Panc1 (cell line): ENCODE measurements at regions not wholly inside any gene's neighbourhood (a gene's known extent, or its start where the extent isn't known, plus 50 kb on each side); places are given as distances from the start of the nearest gene placed in this dataset.
"Not testable (repeated sequence)": the region's sequence is repeated elsewhere in the genome, so short reads cannot be mapped to it uniquely, and the experiment has no call there.

Experiments
- ATAC-seq: fragments of 200-7000 bp; cut with Tn5 transposase; 2 replicates; pipeline ENCODE4 v1.9.1; 2020; ENCODE audit warnings: mild to moderate bottlenecking, moderate library complexity
- BruUV-seq: library from RNA; stranded (reverse); fragments of 400-500 nt; replicated peaks from 2 replicates; lab custom pipeline; 2021; lab: Mats Ljungman, UMichigan
- CTCF ChIA-PET: fragments of 300-600 bp; sonication (Branson Sonifier 250); formaldehyde crosslinking; loops from one replicate; lab custom pipeline; 2022; ENCODE audit warnings: antibody characterized with exemption; lab: Charles Lee
- POLR2A ChIA-PET: fragments of 300-600 bp; sonication (Branson Sonifier 250); formaldehyde crosslinking; loops from one replicate; lab custom pipeline; 2022; ENCODE audit warnings: antibody characterized with exemption; lab: Charles Lee
- DNase-seq: peaks from one replicate; pipeline ENCODE4 v3.0.0-alpha.2; 2010; ENCODE audit warnings: low read depth, low spot score
- H3K27ac ChIP-seq: 2 replicates; pipeline ENCODE4 v1.5.1; 2011; ENCODE audit warnings: mild to moderate bottlenecking, low read length, inconsistent platforms
- H3K27me3 ChIP-seq: fragments of 200-500 bp; sonication (Bioruptor generic); 2 replicates; pipeline ENCODE4 v1.6.0; 2014; ENCODE audit warnings: low read length, inconsistent platforms; ENCODE audit not compliant: control insufficient read depth, insufficient read depth
- H3K36me3 ChIP-seq: fragments of 200-500 bp; sonication (Bioruptor generic); 2 replicates; pipeline ENCODE4 v1.5.1; 2014; ENCODE audit warnings: inconsistent platforms, mild to moderate bottlenecking, low read length, moderate library complexity; ENCODE audit not compliant: control insufficient read depth, insufficient read depth
- H3K4me1 ChIP-seq: 2 replicates; pipeline ENCODE4 v1.5.1; 2011; ENCODE audit warnings: inconsistent platforms, mild to moderate bottlenecking, low read length, moderate library complexity; ENCODE audit not compliant: control insufficient read depth, insufficient read depth
- H3K4me3 ChIP-seq, 2 experiments: 2 replicates each; pipeline ENCODE4 v1.5.1; 2011 to 2012; ENCODE audit warnings: low read depth in 2 of 2, low read length in 2 of 2, mild to moderate bottlenecking in 2 of 2, inconsistent platforms in 1 of 2, moderate library complexity in 1 of 2
- H3K9me3 ChIP-seq: fragments of 200-500 bp; sonication (Bioruptor generic); 2 replicates; pipeline ENCODE4 v1.5.1; 2014; ENCODE audit warnings: low read depth, mild to moderate bottlenecking, inconsistent platforms, low read length, moderate library complexity; ENCODE audit not compliant: control insufficient read depth, insufficient read depth
- POLR2AphosphoS5 ChIP-seq: IDR thresholded peaks from 2 replicates; pipeline ENCODE4 v1.6.1; 2012; ENCODE audit warnings: mild to moderate bottlenecking, low read depth, low read length, moderate library complexity
- SIN3A ChIP-seq: IDR thresholded peaks from 2 replicates; pipeline ENCODE4 v1.6.1; 2012; ENCODE audit warnings: low read depth, mild to moderate bottlenecking, low read length, moderate library complexity, borderline replicate concordance; ENCODE audit not compliant: insufficient read depth
- TCF7L2 ChIP-seq: IDR thresholded peaks from 2 replicates; pipeline ENCODE4 v1.6.1; 2011; ENCODE audit warnings: mild to moderate bottlenecking, low read depth, low read length, inconsistent platforms
- in situ Hi-C: cut with HindIII; loops from 2 replicates; pipeline ENCODE4 v1.10.0; 2016; ENCODE audit warnings: low sequenced_read_pairs, low pct_unique_long_range_greater_than_20kb
- intact Hi-C: fragments of 100-400 bp; cut with micrococcal nuclease; formaldehyde crosslinking; loops from one replicate; pipeline ENCODE4 v1.10.0; 2022; ENCODE audit not compliant: unreplicated experiment
- TF ChIP-seq, protein P1 (sequence below), 2 experiments: IDR thresholded peaks; 2 replicates each; pipeline ENCODE4 v1.6.1; 2011 to 2012; ENCODE audit warnings: low read depth in 2 of 2, control low read depth in 1 of 2, low read length in 1 of 2, mild to moderate bottlenecking in 1 of 2, moderate library complexity in 1 of 2; ENCODE audit not compliant: insufficient read depth in 1 of 2
- TF ChIP-seq, protein P2 (sequence below): fragments of 450-650 bp; IDR thresholded peaks from 2 replicates; pipeline ENCODE4 v1.5.1; 2017; ENCODE audit warnings: mild to moderate bottlenecking

DNA sequence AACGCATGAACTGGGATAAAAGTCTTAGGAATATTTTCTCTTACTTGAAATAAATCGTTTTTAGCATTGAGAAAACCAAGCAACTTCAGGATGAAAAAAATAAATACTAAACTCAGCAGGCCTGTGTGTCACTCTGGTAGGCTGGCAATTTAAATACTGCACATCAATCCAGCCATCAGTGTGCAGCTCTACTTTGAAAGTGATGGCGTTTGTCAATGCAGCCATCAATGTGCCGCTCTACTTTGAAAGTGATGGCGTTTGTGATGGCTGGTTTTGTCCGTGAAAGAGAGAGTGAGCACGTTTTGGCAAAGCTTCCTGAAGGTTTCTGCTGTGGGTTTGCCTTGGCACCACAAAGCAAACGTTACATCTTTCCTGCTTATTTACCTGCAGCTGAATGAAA, 543.5 kb upstream of the SALL3 start:
- no peaks in the 10 kb centered on the region for H3K4me1 ChIP-seq
- in situ Hi-C loops (no loop called here), intact Hi-C loops (no loop called here)
- CTCF ChIA-PET = no interaction called here
- POLR2A ChIA-PET = no interaction called here
- no peak for DNase-seq
- no peaks in the 10 kb centered on the region for H3K36me3 ChIP-seq
- no peak overlapping the region for H3K4me3 ChIP-seq
- no peaks in the 10 kb centered on the region for H3K9me3 ChIP-seq
- BruUV-seq = no TSS peak
- H3K27me3 ChIP-seq = no peaks in the 10 kb centered on the region; the same call in none of the 2 replicates
- H3K27ac ChIP-seq = no peak overlapping the region
- ATAC-seq = no peak
- TF ChIP-seq POLR2AphosphoS5 (no peak), SIN3A (no peak), TCF7L2 (no peak)
- TF ChIP-seq, protein P1, sequence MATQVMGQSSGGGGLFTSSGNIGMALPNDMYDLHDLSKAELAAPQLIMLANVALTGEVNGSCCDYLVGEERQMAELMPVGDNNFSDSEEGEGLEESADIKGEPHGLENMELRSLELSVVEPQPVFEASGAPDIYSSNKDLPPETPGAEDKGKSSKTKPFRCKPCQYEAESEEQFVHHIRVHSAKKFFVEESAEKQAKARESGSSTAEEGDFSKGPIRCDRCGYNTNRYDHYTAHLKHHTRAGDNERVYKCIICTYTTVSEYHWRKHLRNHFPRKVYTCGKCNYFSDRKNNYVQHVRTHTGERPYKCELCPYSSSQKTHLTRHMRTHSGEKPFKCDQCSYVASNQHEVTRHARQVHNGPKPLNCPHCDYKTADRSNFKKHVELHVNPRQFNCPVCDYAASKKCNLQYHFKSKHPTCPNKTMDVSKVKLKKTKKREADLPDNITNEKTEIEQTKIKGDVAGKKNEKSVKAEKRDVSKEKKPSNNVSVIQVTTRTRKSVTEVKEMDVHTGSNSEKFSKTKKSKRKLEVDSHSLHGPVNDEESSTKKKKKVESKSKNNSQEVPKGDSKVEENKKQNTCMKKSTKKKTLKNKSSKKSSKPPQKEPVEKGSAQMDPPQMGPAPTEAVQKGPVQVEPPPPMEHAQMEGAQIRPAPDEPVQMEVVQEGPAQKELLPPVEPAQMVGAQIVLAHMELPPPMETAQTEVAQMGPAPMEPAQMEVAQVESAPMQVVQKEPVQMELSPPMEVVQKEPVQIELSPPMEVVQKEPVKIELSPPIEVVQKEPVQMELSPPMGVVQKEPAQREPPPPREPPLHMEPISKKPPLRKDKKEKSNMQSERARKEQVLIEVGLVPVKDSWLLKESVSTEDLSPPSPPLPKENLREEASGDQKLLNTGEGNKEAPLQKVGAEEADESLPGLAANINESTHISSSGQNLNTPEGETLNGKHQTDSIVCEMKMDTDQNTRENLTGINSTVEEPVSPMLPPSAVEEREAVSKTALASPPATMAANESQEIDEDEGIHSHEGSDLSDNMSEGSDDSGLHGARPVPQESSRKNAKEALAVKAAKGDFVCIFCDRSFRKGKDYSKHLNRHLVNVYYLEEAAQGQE (IDR thresholded peaks at IDR 0.05; ENCODE audit: insufficient read depth in 1 of 2, low read depth in 2 of 2, low read length in 1 of 2) = no peak
- TF ChIP-seq, protein P2, sequence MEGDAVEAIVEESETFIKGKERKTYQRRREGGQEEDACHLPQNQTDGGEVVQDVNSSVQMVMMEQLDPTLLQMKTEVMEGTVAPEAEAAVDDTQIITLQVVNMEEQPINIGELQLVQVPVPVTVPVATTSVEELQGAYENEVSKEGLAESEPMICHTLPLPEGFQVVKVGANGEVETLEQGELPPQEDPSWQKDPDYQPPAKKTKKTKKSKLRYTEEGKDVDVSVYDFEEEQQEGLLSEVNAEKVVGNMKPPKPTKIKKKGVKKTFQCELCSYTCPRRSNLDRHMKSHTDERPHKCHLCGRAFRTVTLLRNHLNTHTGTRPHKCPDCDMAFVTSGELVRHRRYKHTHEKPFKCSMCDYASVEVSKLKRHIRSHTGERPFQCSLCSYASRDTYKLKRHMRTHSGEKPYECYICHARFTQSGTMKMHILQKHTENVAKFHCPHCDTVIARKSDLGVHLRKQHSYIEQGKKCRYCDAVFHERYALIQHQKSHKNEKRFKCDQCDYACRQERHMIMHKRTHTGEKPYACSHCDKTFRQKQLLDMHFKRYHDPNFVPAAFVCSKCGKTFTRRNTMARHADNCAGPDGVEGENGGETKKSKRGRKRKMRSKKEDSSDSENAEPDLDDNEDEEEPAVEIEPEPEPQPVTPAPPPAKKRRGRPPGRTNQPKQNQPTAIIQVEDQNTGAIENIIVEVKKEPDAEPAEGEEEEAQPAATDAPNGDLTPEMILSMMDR = no peak

DNA sequence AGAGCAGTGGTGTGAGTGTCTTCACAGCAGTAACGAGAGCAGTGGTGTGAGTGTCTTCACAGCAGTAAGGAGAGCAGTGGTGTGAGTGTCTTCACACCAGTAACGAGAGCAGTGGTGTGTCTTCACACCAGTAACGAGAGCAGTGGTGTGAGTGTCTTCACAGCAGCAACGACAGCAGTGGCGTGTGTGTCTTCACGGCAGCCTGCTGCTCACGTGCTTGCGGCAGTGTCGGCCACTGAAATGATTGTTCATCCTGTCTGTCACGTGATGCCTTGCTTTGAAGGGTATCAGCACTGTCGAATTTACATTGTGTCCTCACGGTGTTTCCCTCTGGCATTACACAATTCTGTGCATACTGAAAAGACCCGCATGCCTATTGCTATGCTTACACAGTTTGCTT, 541.4 kb upstream of the SALL3 start:
- H3K9me3 ChIP-seq, ATAC-seq, H3K27me3 ChIP-seq, DNase-seq, POLR2A ChIA-PET, H3K4me1 ChIP-seq, H3K27ac ChIP-seq, in situ Hi-C loops, BruUV-seq, H3K4me3 ChIP-seq, CTCF ChIA-PET, H3K36me3 ChIP-seq: not testable (repeated sequence)
- intact Hi-C loops = loop anchor here (1.0 kb wide), 1 partner anchor 9 kb away; no protein-coding TSS in a partner anchor

DNA sequence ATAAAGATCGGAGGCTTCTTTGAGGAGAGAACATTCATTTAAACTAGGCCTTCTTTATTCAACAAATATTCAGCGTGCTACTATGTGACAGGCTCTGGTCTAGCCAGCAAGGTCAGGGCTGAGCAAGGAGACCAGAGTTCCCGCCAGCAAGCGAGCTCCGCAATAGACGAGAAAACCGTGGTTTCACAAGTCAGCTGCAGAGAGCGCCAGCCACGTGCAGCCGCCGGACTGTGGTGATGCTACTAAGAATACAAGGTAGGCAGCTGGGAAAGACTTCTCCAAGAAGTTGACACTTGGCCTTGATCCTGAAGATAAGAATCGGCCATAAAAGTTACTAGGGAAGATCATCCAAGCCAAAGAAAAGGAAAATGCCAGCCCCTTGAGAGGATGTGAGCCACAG, 533.7 kb upstream of the SALL3 start:
- POLR2A ChIA-PET = no interaction called here
- Histone ChIP-seq H3K27me3 (no peaks in the 10 kb centered on the region), H3K9me3 (no peaks in the 10 kb centered on the region), H3K4me1 (no peaks in the 10 kb centered on the region), H3K4me3 (no peak overlapping the region), H3K27ac (no peak overlapping the region), H3K36me3 (no peaks in the 10 kb centered on the region)
- CTCF ChIA-PET = no interaction called here
- DNase-seq (no peak), ATAC-seq (no peak)
- in situ Hi-C loops (no loop called here), intact Hi-C loops (no loop called here)
- no TSS peak for BruUV-seq
- TF ChIP-seq, protein P1 (IDR thresholded peaks at IDR 0.05; ENCODE audit: insufficient read depth in 1 of 2, low read depth in 2 of 2, low read length in 1 of 2) = no peak
- TF ChIP-seq TCF7L2 (no peak), SIN3A (no peak), POLR2AphosphoS5 (no peak)
- TF ChIP-seq, protein P2 = no peak
